ENCODE measurements at regions not wholly inside any gene's neighbourhood (a gene's known extent, or its start where the extent isn't known, plus 50 kb on each side); places are given as distances from the start of the nearest gene placed in this dataset.

- no peak for TF ChIP-seq CTCF (IDR thresholded peaks at IDR 0.05)
- TF ChIP-seq POLR2A (IDR thresholded peaks at IDR 0.05): no peak
These were observed 428.3 kb downstream of the TNS3 start for GRCh38 chr7:47153576-47153975.
